ENCODE measurements at regions not wholly inside any gene's neighbourhood (a gene's known extent, or its start where the extent isn't known, plus 50 kb on each side); places are given as distances from the start of the nearest gene placed in this dataset.

- no peak overlapping the region for H3K9ac ChIP-seq (ENCODE audit: insufficient read depth in 1 of 2, low read depth in 2 of 2, low read length in 2 of 2)
- CTCF ChIA-PET (ENCODE audit: low intra/inter-chr PET ratio): no interaction called here
- H3K9me3 ChIP-seq (replicated peaks; ENCODE audit: control insufficient read depth, insufficient read depth, low read depth, low read length): no peaks in the 10 kb centered on the region
- H3K4me3 ChIP-seq: no peak overlapping the region
- FAIRE-seq: no peak
- H3K27me3 ChIP-seq (ENCODE audit: control insufficient read depth in 2 of 2, insufficient read depth in 2 of 2, low read length in 2 of 2): peaks cover 6 to 18% of the 10 kb centered on the region in 2 experiments; a peak in 3 of 5 replicates
- H3K27ac ChIP-seq (ENCODE audit: extremely low read depth, low read depth, low read length): no peak overlapping the region
- in situ Hi-C loops (cut with MboI): no loop called here
- no peaks in the 10 kb centered on the region for H3K4me1 ChIP-seq (replicated peaks in 1 of 2; ENCODE audit: control insufficient read depth in 2 of 2, insufficient read depth in 2 of 2, low read length in 2 of 2)
- H3K9me1 ChIP-seq (ENCODE audit: control insufficient read depth, insufficient read depth, low read length): no peaks in the 10 kb centered on the region
- no peak overlapping the region for H3K4me2 ChIP-seq (ENCODE audit: insufficient read depth, low read length)
- TF ChIP-seq HIVEP1 (CRISPR knock-in tag; IDR thresholded peaks at IDR 0.05) (no peak), ZKSCAN8 (CRISPR knock-in tag; IDR thresholded peaks at IDR 0.05) (no peak), DDX20 (tag; IDR thresholded peaks at IDR 0.05; ENCODE audit: low read depth) (no peak), ZNF431 (CRISPR knock-in tag; IDR thresholded peaks at IDR 0.05) (no peak), STAT5B (CRISPR knock-in tag; IDR thresholded peaks at IDR 0.05) (no peak), ELK3 (CRISPR knock-in tag; IDR thresholded peaks at IDR 0.05) (no peak), ZNF407 (IDR thresholded peaks at IDR 0.05; ENCODE audit: low read depth) (no peak), TAF9B (IDR thresholded peaks at IDR 0.05; ENCODE audit: partially characterized antibody) (no peak)
- POLR2A ChIA-PET: interaction anchor here (0.7 to 2.2 kb wide), 3 partner anchors 14 to 44 kb away, joined by 3 to 5 read pairs (median 3); no protein-coding TSS in a partner anchor
- no peak for ATAC-seq
- no peak for DNase-seq (ENCODE audit: extremely low read depth in 1 of 4, low spot score in 3 of 4)
- no peaks in the 10 kb centered on the region for H3K79me2 ChIP-seq (ENCODE audit: control insufficient read depth, insufficient read depth, low read length)
- intact Hi-C loops (cut with micrococcal nuclease): no loop called here
- no peaks in the 10 kb centered on the region for H3K36me3 ChIP-seq (ENCODE audit: control insufficient read depth, insufficient read depth, low read length)
- no peaks in the 10 kb centered on the region for H4K20me1 ChIP-seq (replicated peaks; ENCODE audit: control insufficient read depth, insufficient read depth, low read length)
- no TSS peak for BruUV-seq (replicated peaks)
- 0% methylated on average over 6 of the region's 7 CpGs for WGBS (ENCODE audit: insufficient coverage, low coverage, missing lambda C conversion rate)
- no peak overlapping the region for H2AFZ ChIP-seq (ENCODE audit: low read depth, low read length)
Measured at GRCh38 chr17:31672161-31672819, 186.8 kb downstream of the COPRS start.
